22Rv1 (cell line): ENCODE measurements at regions not wholly inside any gene's neighbourhood (a gene's known extent, or its start where the extent isn't known, plus 50 kb on each side); places are given as distances from the start of the nearest gene placed in this dataset.

Source experiments
- CTCF ChIP-seq: fragments of 450-650 bp; IDR thresholded peaks from 2 replicates; pipeline ENCODE4 v1.5.1; 2017; ENCODE audit warnings: mild to moderate bottlenecking
- ZFX ChIP-seq: fragments of 450-650 bp; IDR thresholded peaks from 2 replicates; pipeline ENCODE4 v1.6.1; 2017; ENCODE audit warnings: antibody characterized with exemption, borderline replicate concordance

GRCh38 chr12:98422812-98423211, 92.6 kb upstream of the TMPO start:
- TF ChIP-seq CTCF (peak; percentile 43), ZFX (no peak)
